Fibroblast of peridontal ligament (primary cell): ENCODE measurements at regions not wholly inside any gene's neighbourhood (a gene's known extent, or its start where the extent isn't known, plus 50 kb on each side); places are given as distances from the start of the nearest gene placed in this dataset.
"Not testable (repeated sequence)": the region's sequence is repeated elsewhere in the genome, so short reads cannot be mapped to it uniquely, and the experiment has no call there.

Source experiments
- DNase-seq: peaks from one replicate; pipeline ENCODE4 v3.0.0-alpha.2; 2010; ENCODE audit errors: extremely low read depth

GRCh38 chr2:236375973-236376476, 111.8 kb upstream of the ASB18 start:
- DNase-seq, result no peak

GRCh38 chr2:236376566-236377244, 112.5 kb upstream of the ASB18 start:
- DNase-seq, result no peak

- no peak for DNase-seq
Measured at GRCh38 chr2:236380051-236380612, 115.9 kb upstream of the ASB18 start.

GRCh38 chr2:236381253-236381652, 117.0 kb upstream of the ASB18 start:
- DNase-seq, result not testable (repeated sequence)

- not testable (repeated sequence) for DNase-seq
Measured at GRCh38 chr2:236389284-236390216, 125.3 kb upstream of the ASB18 start.

- no peak for DNase-seq
Measured at GRCh38 chr2:236393101-236393500, 128.9 kb upstream of the ASB18 start.

- DNase-seq, result no peak
Measured at GRCh38 chr2:236393581-236393980, 129.4 kb upstream of the ASB18 start.

GRCh38 chr2:236394571-236394970, 130.4 kb upstream of the ASB18 start:
- DNase-seq, result no peak

- no peak for DNase-seq
Measured at GRCh38 chr2:236395067-236395466, 130.9 kb upstream of the ASB18 start.

GRCh38 chr2:236396818-236397350, 132.7 kb upstream of the ASB18 start:
- no peak for DNase-seq

- DNase-seq, result no peak
Measured at GRCh38 chr2:236397681-236398080, 133.5 kb upstream of the ASB18 start.

- DNase-seq, result no peak
Measured at GRCh38 chr2:236399409-236399808, 135.2 kb upstream of the ASB18 start.

GRCh38 chr2:236400046-236400574, 135.9 kb upstream of the ASB18 start:
- no peak for DNase-seq

GRCh38 chr2:236400594-236401360, 136.6 kb upstream of the ASB18 start:
- DNase-seq, result no peak

GRCh38 chr2:236402033-236402790, 138.0 kb upstream of the ASB18 start:
- no peak for DNase-seq

- no peak for DNase-seq
Measured at GRCh38 chr2:236403125-236403524, 138.9 kb upstream of the ASB18 start.

GRCh38 chr2:236403811-236404210, 139.6 kb upstream of the ASB18 start:
- DNase-seq, result no peak

- DNase-seq, result no peak
Measured at GRCh38 chr2:236404346-236404745, 140.1 kb upstream of the ASB18 start.

GRCh38 chr2:236405357-236405756, 141.2 kb upstream of the ASB18 start:
- no peak for DNase-seq

- DNase-seq, result no peak
Measured at GRCh38 chr2:236408090-236408489, 143.9 kb upstream of the ASB18 start.
